Small intestine (tissue), 7 donors: ENCODE measurements at regions not wholly inside any gene's neighbourhood (a gene's known extent, or its start where the extent isn't known, plus 50 kb on each side); places are given as distances from the start of the nearest gene placed in this dataset.

Experiments
- DNase-seq, 2 donors: peaks; one replicate each; pipeline versions ENCODE4 v3.0.0 to v3.0.0-alpha.2; 2013
- FAIRE-seq: peaks from 2 replicates; lab custom pipeline; 2012; peaks lifted over from hg19 to GRCh38; lab: Jason Lieb, UNC
- H3K27ac ChIP-seq, 3 donors: one replicate each; pipeline ENCODE4 v1.5.1; 2013; ENCODE audit warnings: low read length in 2 of 3, mild to moderate bottlenecking in 2 of 3, control low read depth in 1 of 3, inconsistent platforms in 1 of 3, low read depth in 1 of 3, moderate library complexity in 1 of 3
- H3K27me3 ChIP-seq, 3 donors: one replicate each; pipeline ENCODE4 v1.6.1; 2013; ENCODE audit warnings: low read length in 3 of 3, inconsistent platforms in 1 of 3; ENCODE audit not compliant: control insufficient read depth in 3 of 3, insufficient read depth in 3 of 3
- H3K36me3 ChIP-seq, 3 donors: one replicate each; pipeline ENCODE4 v1.6.1; 2013; ENCODE audit warnings: low read length in 3 of 3, inconsistent platforms in 1 of 3, low read depth in 1 of 3, mild to moderate bottlenecking in 1 of 3, moderate library complexity in 1 of 3; ENCODE audit not compliant: control insufficient read depth in 3 of 3, insufficient read depth in 2 of 3
- H3K4me1 ChIP-seq, 3 donors: one replicate each; pipeline ENCODE4 v1.6.1; 2013; ENCODE audit warnings: low read length in 2 of 3, inconsistent platforms in 1 of 3, low read depth in 1 of 3, mild to moderate bottlenecking in 1 of 3, moderate library complexity in 1 of 3; ENCODE audit not compliant: control insufficient read depth in 3 of 3, insufficient read depth in 2 of 3
- H3K4me3 ChIP-seq, 3 donors: one replicate each; pipeline ENCODE4 v1.5.1; 2013; ENCODE audit warnings: low read length in 3 of 3, control low read depth in 1 of 3, inconsistent platforms in 1 of 3, low read depth in 1 of 3, mild to moderate bottlenecking in 1 of 3, moderate library complexity in 1 of 3
- H3K9me3 ChIP-seq, 2 donors: one replicate each; pipeline ENCODE4 v1.6.1; 2013; ENCODE audit warnings: low read depth in 1 of 2, low read length in 1 of 2; ENCODE audit not compliant: control insufficient read depth in 2 of 2, insufficient read depth in 1 of 2
- WGBS, 3 donors: extraction: QIAGEN DNeasy Blood & Tissue Kit; methylation state at CpG; one replicate each; pipeline ENCODE4 v1.1.7; 2013; 5-methylcytosine and 5-hydroxymethylcytosine counted together
- donor health status: healthy with polysubstance abuse.
- donor health status: control.
- donor health status: control.
- donor health status: Bipolar disorder and iron deficiency.
- donor health status: healthy.

DNA sequence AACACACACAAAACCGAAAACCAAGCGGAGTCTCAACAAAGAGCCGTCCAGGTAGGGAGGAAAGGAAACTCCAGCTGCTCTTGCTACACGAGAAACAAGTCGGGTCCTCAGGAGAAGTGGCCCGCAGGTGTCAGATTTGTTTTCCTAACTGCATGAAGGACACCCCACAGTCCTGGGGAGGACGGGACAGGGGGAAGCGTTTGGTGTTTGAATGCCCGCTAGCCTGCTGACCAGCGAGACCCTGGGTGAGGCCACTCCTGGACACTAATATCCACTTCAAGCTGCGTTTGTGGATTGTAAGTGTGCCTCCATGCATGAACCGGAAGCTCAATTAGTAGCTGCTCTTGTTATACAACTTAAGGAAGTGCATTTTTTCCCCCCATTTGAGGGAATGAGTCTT, 299.5 kb downstream of the MAF start:
- no peak overlapping the region for H3K4me3 ChIP-seq
- no peaks in the 10 kb centered on the region for H3K9me3 ChIP-seq
- H3K4me1 ChIP-seq, result peaks cover 0 to 28% (median 28%) of the 10 kb centered on the region in 3 donors
- DNase-seq (no peak), FAIRE-seq (no peak)
- 89 to 91% (median 91%) methylated on average over 12 of the region's 12 CpGs for whole genome bisulfite sequencing, 3 donors
- H3K27ac ChIP-seq, result no peak overlapping the region
- no peaks in the 10 kb centered on the region for H3K36me3 ChIP-seq
- no peaks in the 10 kb centered on the region for H3K27me3 ChIP-seq

DNA sequence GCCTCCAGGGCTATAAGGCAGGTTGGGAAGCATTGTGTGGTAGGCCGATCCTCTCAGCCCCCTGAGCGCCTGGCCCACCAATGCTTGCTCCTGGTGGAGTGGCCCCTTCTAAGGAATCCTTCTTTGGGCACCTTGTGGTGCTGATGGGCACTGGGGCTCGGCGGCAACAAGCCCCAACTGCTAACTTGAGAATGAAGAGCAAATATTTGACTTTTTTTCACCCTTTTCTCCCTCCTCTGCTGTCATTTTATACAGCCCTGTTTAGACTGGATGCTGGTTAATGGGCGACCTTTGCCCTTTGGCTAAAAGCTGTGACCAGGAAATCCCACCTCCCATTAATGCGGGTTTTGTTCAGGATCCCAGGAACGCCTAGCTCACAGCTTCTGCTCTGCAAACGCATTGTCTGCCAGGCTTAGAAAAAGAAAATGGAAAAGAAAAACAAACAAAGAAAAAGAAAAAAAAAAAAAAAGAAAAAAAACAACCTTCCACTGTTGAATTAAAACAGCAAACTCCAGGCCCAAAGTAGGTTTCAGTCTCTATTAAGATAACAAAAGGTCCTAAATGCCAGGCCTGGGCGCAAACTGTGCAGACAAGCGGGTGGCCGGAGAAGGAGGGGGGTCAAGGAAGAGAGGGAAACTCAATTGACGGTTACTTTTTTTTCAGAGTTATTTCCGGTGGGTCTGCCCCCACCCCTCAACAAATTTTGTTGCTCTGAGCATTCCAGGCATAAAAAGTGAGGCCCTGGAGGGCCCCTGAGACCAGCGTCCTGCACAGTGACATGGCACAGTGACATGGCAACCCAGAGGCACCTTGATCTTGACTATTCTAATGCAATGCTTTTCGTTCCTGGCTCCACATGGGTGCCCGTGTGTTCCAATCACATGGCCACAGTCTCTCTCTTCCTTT, 301.4 kb downstream of the MAF start:
- Histone ChIP-seq H3K4me3 (no peak overlapping the region), H3K4me1 (peaks cover 0 to 44% (median 31%) of the 10 kb centered on the region in 3 donors), H3K27me3 (no peaks in the 10 kb centered on the region), H3K27ac (no peak overlapping the region), H3K9me3 (no peaks in the 10 kb centered on the region), H3K36me3 (no peaks in the 10 kb centered on the region)
- peak in 1 of 2 donors; percentile 44 for DNase-seq
- WGBS, 3 donors, result 72 to 78% (median 76%) methylated on average over 16 of the region's 16 CpGs
- no peak for FAIRE-seq

DNA sequence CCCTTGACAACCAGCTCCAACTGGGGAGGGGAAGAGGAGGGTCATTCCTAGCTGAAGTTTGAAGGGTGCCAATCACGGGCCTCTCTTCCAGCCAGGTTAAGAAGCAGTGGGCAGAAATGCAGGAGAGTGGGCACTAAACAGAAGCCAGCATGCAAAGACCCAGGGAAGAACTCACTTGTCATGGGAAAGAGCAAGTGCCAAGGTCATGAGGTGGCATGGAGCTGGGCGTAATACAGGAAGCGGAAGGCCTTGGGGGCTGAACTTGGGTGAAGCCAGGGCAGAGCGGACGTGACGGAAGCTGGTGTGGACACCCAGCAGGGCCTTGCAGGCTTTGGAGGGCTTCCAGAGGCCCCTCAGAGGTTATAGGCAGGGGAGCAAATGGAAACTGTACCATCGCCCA, 302.1 kb downstream of the MAF start:
- H3K27me3 ChIP-seq, result no peaks in the 10 kb centered on the region
- no peak overlapping the region for H3K27ac ChIP-seq
- no peaks in the 10 kb centered on the region for H3K36me3 ChIP-seq
- WGBS, 3 donors, result 95 to 96% (median 96%) methylated on average over 7 of the region's 7 CpGs
- H3K4me1 ChIP-seq, result peaks cover 4 to 50% (median 32%) of the 10 kb centered on the region in 3 donors
- H3K9me3 ChIP-seq, result no peaks in the 10 kb centered on the region
- FAIRE-seq (no peak), DNase-seq (no peak)
- no peak overlapping the region for H3K4me3 ChIP-seq

DNA sequence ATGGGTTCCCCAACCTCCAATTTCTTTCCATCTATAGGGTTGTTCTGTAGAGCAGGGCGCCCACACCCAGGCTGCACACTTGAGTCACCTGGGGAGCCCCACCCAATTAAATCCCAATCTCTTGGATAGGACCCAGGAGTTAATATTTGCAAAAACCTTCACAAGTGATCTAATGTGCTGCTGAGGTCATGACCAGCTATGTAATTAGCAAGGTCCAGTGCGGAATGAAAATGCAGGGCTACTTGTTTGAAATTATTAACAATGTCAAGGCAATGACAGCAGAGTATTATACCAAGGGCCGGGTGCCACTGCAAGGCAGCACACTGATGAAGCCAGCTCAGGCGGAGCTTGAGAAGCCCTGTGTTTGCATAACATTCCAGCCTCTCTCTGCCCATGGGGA, 302.7 kb downstream of the MAF start:
- DNase-seq (peak in 1 of 2 donors; percentile 79), FAIRE-seq (no peak)
- no peaks in the 10 kb centered on the region for H3K36me3 ChIP-seq
- no peaks in the 10 kb centered on the region for H3K9me3 ChIP-seq
- no peaks in the 10 kb centered on the region for H3K27me3 ChIP-seq
- H3K27ac ChIP-seq, result no peak overlapping the region
- H3K4me1 ChIP-seq, result peaks cover 4 to 56% (median 29%) of the 10 kb centered on the region in 3 donors
- 40 to 80% (median 67%) methylated on average over 4 of the region's 4 CpGs for WGBS, 3 donors
- H3K4me3 ChIP-seq, result no peak overlapping the region

DNA sequence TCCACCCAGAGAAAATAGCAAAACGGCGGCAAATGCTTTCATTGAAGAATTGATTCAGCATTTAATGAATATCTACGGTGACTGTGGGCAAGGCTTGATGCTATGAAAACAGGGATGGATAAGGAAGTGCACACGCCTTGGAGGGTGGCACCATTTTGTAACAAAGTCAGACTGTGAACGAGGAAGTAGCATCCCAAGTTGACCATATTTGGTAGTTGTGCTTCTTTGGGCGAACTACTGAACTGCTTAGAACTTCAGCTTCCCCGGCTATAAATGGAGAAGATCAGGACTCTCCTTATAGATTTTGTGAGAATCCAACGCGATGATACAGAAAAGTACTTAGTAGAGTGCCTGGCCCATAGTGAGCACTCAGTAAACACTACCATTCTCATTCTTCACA, 303.2 kb downstream of the MAF start:
- DNase-seq (no peak), FAIRE-seq (no peak)
- Histone ChIP-seq H3K9me3 (no peaks in the 10 kb centered on the region), H3K27me3 (no peaks in the 10 kb centered on the region), H3K27ac (no peak overlapping the region), H3K36me3 (no peaks in the 10 kb centered on the region), H3K4me3 (no peak overlapping the region), H3K4me1 (peaks cover 4 to 62% (median 29%) of the 10 kb centered on the region in 3 donors)
- 91 to 93% (median 91%) methylated on average over 9 of the region's 9 CpGs for WGBS, 3 donors

DNA sequence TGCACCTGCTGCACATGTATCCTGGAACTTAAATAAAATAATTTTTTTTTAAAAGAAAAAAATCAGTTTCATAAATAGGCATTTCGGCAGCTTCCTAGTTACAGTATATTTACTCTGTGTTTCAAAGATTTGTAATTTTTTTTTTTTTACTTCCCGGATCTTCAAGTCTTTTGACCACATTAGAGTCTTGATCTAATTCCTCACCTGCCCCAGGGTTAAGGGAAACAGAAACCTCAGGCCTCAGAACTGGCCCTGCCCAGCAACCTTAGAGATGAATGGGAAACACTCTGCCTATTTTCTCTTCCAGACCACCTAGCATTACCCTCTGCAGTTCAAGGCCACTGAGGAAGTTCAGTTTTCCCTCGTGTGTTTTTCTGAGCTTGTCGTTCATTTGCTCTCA, 304.0 kb downstream of the MAF start:
- Histone ChIP-seq H3K36me3 (no peaks in the 10 kb centered on the region), H3K9me3 (no peaks in the 10 kb centered on the region), H3K4me3 (no peak overlapping the region), H3K27ac (no peak overlapping the region), H3K27me3 (no peaks in the 10 kb centered on the region), H3K4me1 (peaks cover 4 to 64% (median 29%) of the 10 kb centered on the region in 3 donors)
- no peak for FAIRE-seq
- WGBS, 3 donors, result 63 to 68% (median 65%) methylated on average over 4 of the region's 4 CpGs
- no peak for DNase-seq

DNA sequence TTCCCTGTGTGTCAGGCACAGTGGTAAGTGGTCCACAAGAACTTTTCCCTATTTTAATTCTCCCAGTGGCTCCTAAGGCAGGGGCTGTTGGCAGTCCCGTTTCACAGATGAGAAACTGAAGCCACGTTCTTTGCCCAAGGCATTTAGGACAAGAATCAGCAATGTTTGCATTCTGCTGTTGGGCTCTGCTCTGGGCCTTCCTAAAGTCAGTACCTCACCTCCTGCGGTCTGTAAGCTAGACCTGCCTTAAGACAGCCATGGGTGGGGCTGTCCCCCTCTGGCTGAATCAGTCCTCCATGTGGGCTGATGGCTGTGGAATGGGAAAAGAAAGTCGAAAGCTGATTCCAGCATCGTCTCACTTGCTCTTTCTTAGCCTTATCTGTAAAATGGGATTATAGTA, 304.8 kb downstream of the MAF start:
- peak overlapping the region in 1 of 3 donors; percentile 10 for H3K27ac ChIP-seq
- H3K36me3 ChIP-seq, result no peaks in the 10 kb centered on the region
- peaks cover 4 to 64% (median 29%) of the 10 kb centered on the region in 3 donors for H3K4me1 ChIP-seq
- no peak overlapping the region for H3K4me3 ChIP-seq
- DNase-seq (no peak), FAIRE-seq (no peak)
- WGBS, 3 donors, result 90 to 93% (median 91%) methylated on average over 5 of the region's 5 CpGs
- H3K27me3 ChIP-seq, result no peaks in the 10 kb centered on the region
- H3K9me3 ChIP-seq, result no peaks in the 10 kb centered on the region

DNA sequence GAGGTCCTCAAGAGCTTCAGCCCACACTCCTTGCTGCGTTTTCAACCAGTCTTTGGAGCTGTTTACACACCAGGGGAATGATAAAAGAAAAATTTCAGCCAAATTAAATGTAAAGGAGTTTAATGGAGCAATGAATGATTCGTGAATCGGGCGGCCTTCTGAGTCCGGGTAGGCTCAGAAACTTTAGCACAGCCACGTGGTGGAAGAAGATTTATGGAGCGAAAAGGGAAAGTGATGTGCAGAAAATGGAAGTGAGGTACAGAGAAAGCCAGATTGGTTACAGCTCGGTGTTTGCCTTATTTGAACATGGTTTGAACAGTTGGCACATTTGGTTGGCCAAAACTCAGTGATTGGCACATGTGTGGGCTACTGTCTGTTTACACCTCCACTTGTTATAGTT, 305.4 kb downstream of the MAF start:
- 79 to 81% (median 80%) methylated on average over 8 of the region's 8 CpGs for WGBS, 3 donors
- no peak overlapping the region for H3K4me3 ChIP-seq
- DNase-seq (no peak), FAIRE-seq (no peak)
- no peaks in the 10 kb centered on the region for H3K27me3 ChIP-seq
- H3K27ac ChIP-seq, result peak overlapping the region in 1 of 3 donors; percentile 80
- H3K9me3 ChIP-seq, result no peaks in the 10 kb centered on the region
- peaks cover 4 to 64% (median 29%) of the 10 kb centered on the region in 3 donors for H3K4me1 ChIP-seq
- H3K36me3 ChIP-seq, result no peaks in the 10 kb centered on the region
